Uterus (tissue), 3 donors: ENCODE measurements at regions not wholly inside any gene's neighbourhood (a gene's known extent, or its start where the extent isn't known, plus 50 kb on each side); places are given as distances from the start of the nearest gene placed in this dataset.

Experiments used
- DNase-seq, 2 donors: peaks; one replicate each; pipeline ENCODE4 v3.0.0-alpha.2; 2019 to 2020
- H3K27ac ChIP-seq, 2 donors: fragments of 200-600 bp; sonication (generic); 1 replicate in 1 of 2; 2 replicates in 1 of 2; pipeline ENCODE4 v1.5.1; 2016 to 2018
- H3K27me3 ChIP-seq, 2 donors: fragments of 200-600 bp; sonication (generic); one replicate each; pipeline ENCODE4 v1.5.1; 2018 to 2019; ENCODE audit warnings: control low read depth in 1 of 2
- H3K36me3 ChIP-seq, 2 donors: fragments of 200-600 bp; sonication (generic); one replicate each; pipeline ENCODE4 v1.5.1; 2019; ENCODE audit warnings: control low read depth in 1 of 2
- H3K4me1 ChIP-seq, 2 donors: fragments of 200-600 bp; sonication (generic); one replicate each; pipeline ENCODE4 v1.5.1; 2018 to 2019; ENCODE audit warnings: control low read depth in 1 of 2
- H3K4me3 ChIP-seq, 2 donors: fragments of 200-600 bp; sonication (generic); 1 replicate in 1 of 2; 2 replicates in 1 of 2; pipeline ENCODE4 v1.5.1; 2018 to 2019; ENCODE audit warnings: mild to moderate bottlenecking in 1 of 2
- H3K9me3 ChIP-seq, 2 donors: fragments of 200-600 bp; sonication (generic); one replicate each; pipeline ENCODE4 v1.5.1; 2019; ENCODE audit warnings: control low read depth in 1 of 2
- POLR2A ChIP-seq, 2 donors: fragments of 450-650 bp; IDR thresholded peaks; one replicate each; pipeline ENCODE4 v1.6.1; 2016; ENCODE audit warnings: antibody characterized with exemption in 2 of 2, mild to moderate bottlenecking in 1 of 2, moderate library complexity in 1 of 2
- intact Hi-C: fragments of 100-400 bp; cut with DNase I; formaldehyde crosslinking; loops from one replicate; pipeline ENCODE4 v1.15.1; 2023; ENCODE audit warnings: low total_unique reads
- TF ChIP-seq, protein P1 (sequence below), 4 experiments: fragments of 200-600 bp in 2 of 4; fragments of 450-650 bp in 2 of 4; sonication (generic) in 2 of 4; IDR thresholded peaks; one replicate each; pipeline ENCODE4 v1.5.1; 2016 to 2019; ENCODE audit warnings: antibody characterized with exemption in 4 of 4, mild to moderate bottlenecking in 2 of 4, moderate library complexity in 1 of 4
- donor health status: DM: yes; HTN: yes; CAD: no.

GRCh38 chr16:86808863-86809444, 230.6 kb downstream of the FOXL1 start:
- peaks cover 0 to 9% of the 10 kb centered on the region in 2 donors for H3K27me3 ChIP-seq
- TF ChIP-seq, protein P1, sequence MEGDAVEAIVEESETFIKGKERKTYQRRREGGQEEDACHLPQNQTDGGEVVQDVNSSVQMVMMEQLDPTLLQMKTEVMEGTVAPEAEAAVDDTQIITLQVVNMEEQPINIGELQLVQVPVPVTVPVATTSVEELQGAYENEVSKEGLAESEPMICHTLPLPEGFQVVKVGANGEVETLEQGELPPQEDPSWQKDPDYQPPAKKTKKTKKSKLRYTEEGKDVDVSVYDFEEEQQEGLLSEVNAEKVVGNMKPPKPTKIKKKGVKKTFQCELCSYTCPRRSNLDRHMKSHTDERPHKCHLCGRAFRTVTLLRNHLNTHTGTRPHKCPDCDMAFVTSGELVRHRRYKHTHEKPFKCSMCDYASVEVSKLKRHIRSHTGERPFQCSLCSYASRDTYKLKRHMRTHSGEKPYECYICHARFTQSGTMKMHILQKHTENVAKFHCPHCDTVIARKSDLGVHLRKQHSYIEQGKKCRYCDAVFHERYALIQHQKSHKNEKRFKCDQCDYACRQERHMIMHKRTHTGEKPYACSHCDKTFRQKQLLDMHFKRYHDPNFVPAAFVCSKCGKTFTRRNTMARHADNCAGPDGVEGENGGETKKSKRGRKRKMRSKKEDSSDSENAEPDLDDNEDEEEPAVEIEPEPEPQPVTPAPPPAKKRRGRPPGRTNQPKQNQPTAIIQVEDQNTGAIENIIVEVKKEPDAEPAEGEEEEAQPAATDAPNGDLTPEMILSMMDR (IDR thresholded peaks at IDR 0.05): no peak
- H3K27ac ChIP-seq: no peak overlapping the region
- H3K9me3 ChIP-seq: no peaks in the 10 kb centered on the region
- intact Hi-C loops: no loop called here
- H3K36me3 ChIP-seq: no peaks in the 10 kb centered on the region
- H3K4me3 ChIP-seq: no peak overlapping the region
- DNase-seq: no peak
- no peaks in the 10 kb centered on the region for H3K4me1 ChIP-seq

GRCh38 chr16:86809458-86809955, 231.2 kb downstream of the FOXL1 start:
- Histone ChIP-seq H3K27me3 (peaks cover 0 to 9% of the 10 kb centered on the region in 2 donors), H3K4me3 (no peak overlapping the region), H3K4me1 (no peaks in the 10 kb centered on the region), H3K36me3 (no peaks in the 10 kb centered on the region), H3K9me3 (no peaks in the 10 kb centered on the region), H3K27ac (no peak overlapping the region)
- DNase-seq: no peak
- intact Hi-C loops: no loop called here
- TF ChIP-seq POLR2A (IDR thresholded peaks at IDR 0.05): no peak
- TF ChIP-seq, protein P1 (IDR thresholded peaks at IDR 0.05): no peak

GRCh38 chr16:86810062-86810461, 231.7 kb downstream of the FOXL1 start:
- no peak overlapping the region for H3K4me3 ChIP-seq
- no peaks in the 10 kb centered on the region for H3K9me3 ChIP-seq
- intact Hi-C loops: no loop called here
- H3K27ac ChIP-seq: no peak overlapping the region
- peaks cover 0 to 9% of the 10 kb centered on the region in 2 donors for H3K27me3 ChIP-seq
- no peaks in the 10 kb centered on the region for H3K4me1 ChIP-seq
- no peak for TF ChIP-seq POLR2A (IDR thresholded peaks at IDR 0.05)
- TF ChIP-seq, protein P1 (IDR thresholded peaks at IDR 0.05): no peak
- no peaks in the 10 kb centered on the region for H3K36me3 ChIP-seq
- DNase-seq: no peak

- no peak for DNase-seq
- Histone ChIP-seq H3K4me1 (no peaks in the 10 kb centered on the region), H3K9me3 (no peaks in the 10 kb centered on the region), H3K36me3 (no peaks in the 10 kb centered on the region), H3K27me3 (peaks cover 0 to 1% of the 10 kb centered on the region in 2 donors), H3K4me3 (no peak overlapping the region), H3K27ac (no peak overlapping the region)
- TF ChIP-seq POLR2A (IDR thresholded peaks at IDR 0.05): no peak
- TF ChIP-seq, protein P1 (IDR thresholded peaks at IDR 0.05): no peak
- intact Hi-C loops: no loop called here
Measured at GRCh38 chr16:86812363-86812970, 234.1 kb downstream of the FOXL1 start.

- Histone ChIP-seq H3K36me3 (no peaks in the 10 kb centered on the region), H3K27me3 (no peaks in the 10 kb centered on the region), H3K9me3 (no peaks in the 10 kb centered on the region), H3K4me3 (no peak overlapping the region), H3K27ac (no peak overlapping the region), H3K4me1 (no peaks in the 10 kb centered on the region)
- intact Hi-C loops: no loop called here
- DNase-seq: no peak
- no peak for TF ChIP-seq POLR2A (IDR thresholded peaks at IDR 0.05)
- TF ChIP-seq, protein P1 (IDR thresholded peaks at IDR 0.05): no peak
Measured at GRCh38 chr16:86814256-86814655, 235.9 kb downstream of the FOXL1 start.
